ENCODE measurements at regions not wholly inside any gene's neighbourhood (a gene's known extent, or its start where the extent isn't known, plus 50 kb on each side); places are given as distances from the start of the nearest gene placed in this dataset.

- TF ChIP-seq CTCF (IDR thresholded peaks at IDR 0.05) (no peak), POLR2A (IDR thresholded peaks at IDR 0.05) (no peak)
Observed at GRCh38 chr7:25931156-25931555, 220.8 kb upstream of the NFE2L3 start.
